WTC11 (cell line): ENCODE measurements at regions not wholly inside any gene's neighbourhood (a gene's known extent, or its start where the extent isn't known, plus 50 kb on each side); places are given as distances from the start of the nearest gene placed in this dataset.

Source experiments
- ATAC-seq: fragments of 200-7000 bp; cut with Tn5 transposase; 2 replicates; pipeline ENCODE4 v1.10.0; 2021; ENCODE audit warnings: mild to moderate bottlenecking, moderate library complexity
- CTCF ChIA-PET: fragments of 300-600 bp; sonication (Branson Sonifier 250); formaldehyde crosslinking; loops from one replicate; lab custom pipeline; 2021; ENCODE audit warnings: antibody characterized with exemption; lab: Charles Lee
- POLR2A ChIA-PET: fragments of 350-600 bp; sonication (Branson Sonifier 250); formaldehyde crosslinking; loops from one replicate; lab custom pipeline; 2021; ENCODE audit warnings: antibody characterized with exemption; lab: Charles Lee
- DNase-seq: peaks from one replicate; pipeline ENCODE4 v3.0.0; 2021; ENCODE audit warnings: low spot score
- H3K27ac Mint-ChIP-seq: 2 replicates; pipeline ENCODE4 v1.8.0; 2021; ENCODE audit warnings: mixed read lengths
- H3K27me3 Mint-ChIP-seq: 2 replicates; pipeline ENCODE4 v1.8.0; 2021; ENCODE audit warnings: low read depth, mild to moderate bottlenecking, moderate library complexity, mixed read lengths
- H3K36me3 Mint-ChIP-seq: 2 replicates; pipeline ENCODE4 v1.8.0; 2021; ENCODE audit warnings: mixed read lengths
- H3K4me1 Mint-ChIP-seq: 2 replicates; pipeline ENCODE4 v1.8.0; 2022; ENCODE audit warnings: mixed read lengths
- H3K4me3 Mint-ChIP-seq: 2 replicates; pipeline ENCODE4 v1.8.0; 2021; ENCODE audit warnings: mild to moderate bottlenecking, moderate library complexity, mixed read lengths
- H3K9me3 Mint-ChIP-seq: 2 replicates; pipeline ENCODE4 v1.8.0; 2021; ENCODE audit warnings: mixed read lengths
- CREB1 ChIP-seq: sonication (generic); formaldehyde crosslinking; IDR thresholded peaks from 2 replicates; pipeline ENCODE4 v1.8.0; 2023; ENCODE audit warnings: mild to moderate bottlenecking, missing genetic modification reagents
- GABPB1 ChIP-seq: sonication (generic); formaldehyde crosslinking; IDR thresholded peaks from 2 replicates; pipeline ENCODE4 v1.8.1; 2023; ENCODE audit warnings: mild to moderate bottlenecking, missing genetic modification reagents
- GTF2I ChIP-seq: fragments of 250-450 bp; sonication (Bioruptor Pico); conservative IDR thresholded peaks from 2 replicates; pipeline ENCODE4 v1.4.0; 2021; ENCODE audit warnings: mild to moderate bottlenecking
- JAZF1 ChIP-seq: fragments of 250-450 bp; sonication (Bioruptor Pico); IDR thresholded peaks from 2 replicates; pipeline ENCODE4 v1.9.0; 2021; ENCODE audit warnings: moderate library complexity, mild to moderate bottlenecking, inconsistent platforms
- NFE2L1 ChIP-seq: sonication (generic); formaldehyde crosslinking; IDR thresholded peaks from 2 replicates; pipeline ENCODE4 v1.8.1; 2023; ENCODE audit warnings: missing genetic modification reagents
- RELA ChIP-seq: sonication (generic); formaldehyde crosslinking; IDR thresholded peaks from 2 replicates; pipeline ENCODE4 v1.8.1; 2022; ENCODE audit warnings: missing genetic modification reagents, mild to moderate bottlenecking, borderline replicate concordance
- RORB ChIP-seq: fragments of 250-450 bp; sonication (Bioruptor Pico); IDR thresholded peaks from 2 replicates; pipeline ENCODE4 v1.9.0; 2021; ENCODE audit warnings: mild to moderate bottlenecking
- ZNF121 ChIP-seq: sonication (generic); formaldehyde crosslinking; IDR thresholded peaks from 2 replicates; pipeline ENCODE4 v1.8.0; 2023; ENCODE audit warnings: missing genetic modification reagents
- ZNF423 ChIP-seq: fragments of 250-450 bp; sonication (Bioruptor Pico); IDR thresholded peaks from 2 replicates; pipeline ENCODE4 v2.1.2; 2022; ENCODE audit warnings: mild to moderate bottlenecking, moderate library complexity
- ZNF671 ChIP-seq: fragments of 250-450 bp; sonication (Bioruptor Pico); IDR thresholded peaks from 2 replicates; pipeline ENCODE4 v1.8.0; 2021; ENCODE audit warnings: mild to moderate bottlenecking
- TF ChIP-seq, protein P1 (sequence below): sonication (generic); formaldehyde crosslinking; IDR thresholded peaks from 2 replicates; pipeline ENCODE4 v1.8.1; 2023; ENCODE audit warnings: mild to moderate bottlenecking, missing genetic modification reagents, moderate library complexity
- TF ChIP-seq, protein P2 (sequence below): sonication (generic); formaldehyde crosslinking; IDR thresholded peaks from 2 replicates; pipeline ENCODE4 v1.8.0; 2022; ENCODE audit warnings: missing genetic modification reagents
- TF ChIP-seq, protein P3 (sequence below): sonication (generic); formaldehyde crosslinking; IDR thresholded peaks from 2 replicates; pipeline ENCODE4 v1.8.1; 2023; ENCODE audit warnings: mild to moderate bottlenecking, missing genetic modification reagents, borderline replicate concordance
- TF ChIP-seq, protein P4 (sequence below): sonication (generic); formaldehyde crosslinking; IDR thresholded peaks from 2 replicates; pipeline ENCODE4 v1.8.1; 2022; ENCODE audit warnings: low read depth, mild to moderate bottlenecking, moderate library complexity, missing genetic modification reagents, borderline replicate concordance
- TF ChIP-seq, protein P5 (sequence below): fragments of 250-450 bp; sonication (Bioruptor Pico); IDR thresholded peaks from 2 replicates; pipeline ENCODE4 v1.9.0; 2021; ENCODE audit warnings: mild to moderate bottlenecking
- TF ChIP-seq, protein P6 (sequence below): fragments of 250-450 bp; sonication (Bioruptor Pico); IDR thresholded peaks from 2 replicates; pipeline ENCODE4 v1.8.0; 2021; ENCODE audit warnings: mild to moderate bottlenecking
- TF ChIP-seq, protein P7 (sequence below): sonication (generic); formaldehyde crosslinking; IDR thresholded peaks from 2 replicates; pipeline ENCODE4 v1.8.0; 2022; ENCODE audit warnings: mild to moderate bottlenecking, missing genetic modification reagents
- TF ChIP-seq, protein P8 (sequence below): sonication (generic); formaldehyde crosslinking; conservative IDR thresholded peaks from 2 replicates; pipeline ENCODE4 v1.8.1; 2023; ENCODE audit warnings: mild to moderate bottlenecking, low read depth, missing genetic modification reagents, moderate library complexity

DNA sequence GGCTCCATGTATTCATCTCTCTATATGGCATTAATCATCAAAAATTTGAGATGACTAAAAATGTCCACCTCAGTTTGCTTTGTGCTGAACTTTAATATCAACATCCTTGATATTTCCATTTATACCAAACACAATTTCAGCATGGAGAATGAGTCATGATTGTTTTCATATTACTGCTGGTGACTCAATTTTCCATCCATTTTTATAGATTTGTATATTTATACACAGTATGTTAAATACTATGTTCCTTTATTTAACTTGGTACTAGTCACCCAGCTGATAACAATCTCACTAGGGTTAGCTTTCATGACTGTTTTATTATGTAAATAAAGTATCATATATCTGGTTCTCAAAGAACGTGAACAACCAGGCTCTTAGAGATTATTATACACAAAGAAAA is 1255.1 kb downstream of the SLITRK1 start:
- ChIA-PET POLR2A (no interaction called here), CTCF (no interaction called here)
- H3K27ac Mint-ChIP-seq = no peak overlapping the region
- no peaks in the 10 kb centered on the region for H3K36me3 Mint-ChIP-seq
- DNase-seq (no peak), ATAC-seq (no peak)
- no peaks in the 10 kb centered on the region for H3K4me1 Mint-ChIP-seq
- no peaks in the 10 kb centered on the region for H3K27me3 Mint-ChIP-seq
- H3K9me3 Mint-ChIP-seq = peaks cover 4% of the 10 kb centered on the region; the same call in 1 of the 2 replicates
- no peak overlapping the region for H3K4me3 Mint-ChIP-seq
- TF ChIP-seq, protein P1, sequence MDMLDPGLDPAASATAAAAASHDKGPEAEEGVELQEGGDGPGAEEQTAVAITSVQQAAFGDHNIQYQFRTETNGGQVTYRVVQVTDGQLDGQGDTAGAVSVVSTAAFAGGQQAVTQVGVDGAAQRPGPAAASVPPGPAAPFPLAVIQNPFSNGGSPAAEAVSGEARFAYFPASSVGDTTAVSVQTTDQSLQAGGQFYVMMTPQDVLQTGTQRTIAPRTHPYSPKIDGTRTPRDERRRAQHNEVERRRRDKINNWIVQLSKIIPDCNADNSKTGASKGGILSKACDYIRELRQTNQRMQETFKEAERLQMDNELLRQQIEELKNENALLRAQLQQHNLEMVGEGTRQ (CRISPR knock-in tag) = no peak
- TF ChIP-seq, protein P2, sequence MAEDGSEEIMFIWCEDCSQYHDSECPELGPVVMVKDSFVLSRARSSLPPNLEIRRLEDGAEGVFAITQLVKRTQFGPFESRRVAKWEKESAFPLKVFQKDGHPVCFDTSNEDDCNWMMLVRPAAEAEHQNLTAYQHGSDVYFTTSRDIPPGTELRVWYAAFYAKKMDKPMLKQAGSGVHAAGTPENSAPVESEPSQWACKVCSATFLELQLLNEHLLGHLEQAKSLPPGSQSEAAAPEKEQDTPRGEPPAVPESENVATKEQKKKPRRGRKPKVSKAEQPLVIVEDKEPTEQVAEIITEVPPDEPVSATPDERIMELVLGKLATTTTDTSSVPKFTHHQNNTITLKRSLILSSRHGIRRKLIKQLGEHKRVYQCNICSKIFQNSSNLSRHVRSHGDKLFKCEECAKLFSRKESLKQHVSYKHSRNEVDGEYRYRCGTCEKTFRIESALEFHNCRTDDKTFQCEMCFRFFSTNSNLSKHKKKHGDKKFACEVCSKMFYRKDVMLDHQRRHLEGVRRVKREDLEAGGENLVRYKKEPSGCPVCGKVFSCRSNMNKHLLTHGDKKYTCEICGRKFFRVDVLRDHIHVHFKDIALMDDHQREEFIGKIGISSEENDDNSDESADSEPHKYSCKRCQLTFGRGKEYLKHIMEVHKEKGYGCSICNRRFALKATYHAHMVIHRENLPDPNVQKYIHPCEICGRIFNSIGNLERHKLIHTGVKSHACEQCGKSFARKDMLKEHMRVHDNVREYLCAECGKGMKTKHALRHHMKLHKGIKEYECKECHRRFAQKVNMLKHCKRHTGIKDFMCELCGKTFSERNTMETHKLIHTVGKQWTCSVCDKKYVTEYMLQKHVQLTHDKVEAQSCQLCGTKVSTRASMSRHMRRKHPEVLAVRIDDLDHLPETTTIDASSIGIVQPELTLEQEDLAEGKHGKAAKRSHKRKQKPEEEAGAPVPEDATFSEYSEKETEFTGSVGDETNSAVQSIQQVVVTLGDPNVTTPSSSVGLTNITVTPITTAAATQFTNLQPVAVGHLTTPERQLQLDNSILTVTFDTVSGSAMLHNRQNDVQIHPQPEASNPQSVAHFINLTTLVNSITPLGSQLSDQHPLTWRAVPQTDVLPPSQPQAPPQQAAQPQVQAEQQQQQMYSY (CRISPR knock-in tag) = no peak
- TF ChIP-seq CREB1 (CRISPR knock-in tag) = no peak
- TF ChIP-seq GTF2I = no peak
- TF ChIP-seq, protein P3, sequence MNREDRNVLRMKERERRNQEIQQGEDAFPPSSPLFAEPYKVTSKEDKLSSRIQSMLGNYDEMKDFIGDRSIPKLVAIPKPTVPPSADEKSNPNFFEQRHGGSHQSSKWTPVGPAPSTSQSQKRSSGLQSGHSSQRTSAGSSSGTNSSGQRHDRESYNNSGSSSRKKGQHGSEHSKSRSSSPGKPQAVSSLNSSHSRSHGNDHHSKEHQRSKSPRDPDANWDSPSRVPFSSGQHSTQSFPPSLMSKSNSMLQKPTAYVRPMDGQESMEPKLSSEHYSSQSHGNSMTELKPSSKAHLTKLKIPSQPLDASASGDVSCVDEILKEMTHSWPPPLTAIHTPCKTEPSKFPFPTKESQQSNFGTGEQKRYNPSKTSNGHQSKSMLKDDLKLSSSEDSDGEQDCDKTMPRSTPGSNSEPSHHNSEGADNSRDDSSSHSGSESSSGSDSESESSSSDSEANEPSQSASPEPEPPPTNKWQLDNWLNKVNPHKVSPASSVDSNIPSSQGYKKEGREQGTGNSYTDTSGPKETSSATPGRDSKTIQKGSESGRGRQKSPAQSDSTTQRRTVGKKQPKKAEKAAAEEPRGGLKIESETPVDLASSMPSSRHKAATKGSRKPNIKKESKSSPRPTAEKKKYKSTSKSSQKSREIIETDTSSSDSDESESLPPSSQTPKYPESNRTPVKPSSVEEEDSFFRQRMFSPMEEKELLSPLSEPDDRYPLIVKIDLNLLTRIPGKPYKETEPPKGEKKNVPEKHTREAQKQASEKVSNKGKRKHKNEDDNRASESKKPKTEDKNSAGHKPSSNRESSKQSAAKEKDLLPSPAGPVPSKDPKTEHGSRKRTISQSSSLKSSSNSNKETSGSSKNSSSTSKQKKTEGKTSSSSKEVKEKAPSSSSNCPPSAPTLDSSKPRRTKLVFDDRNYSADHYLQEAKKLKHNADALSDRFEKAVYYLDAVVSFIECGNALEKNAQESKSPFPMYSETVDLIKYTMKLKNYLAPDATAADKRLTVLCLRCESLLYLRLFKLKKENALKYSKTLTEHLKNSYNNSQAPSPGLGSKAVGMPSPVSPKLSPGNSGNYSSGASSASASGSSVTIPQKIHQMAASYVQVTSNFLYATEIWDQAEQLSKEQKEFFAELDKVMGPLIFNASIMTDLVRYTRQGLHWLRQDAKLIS (CRISPR knock-in tag) = no peak
- TF ChIP-seq, protein P4, sequence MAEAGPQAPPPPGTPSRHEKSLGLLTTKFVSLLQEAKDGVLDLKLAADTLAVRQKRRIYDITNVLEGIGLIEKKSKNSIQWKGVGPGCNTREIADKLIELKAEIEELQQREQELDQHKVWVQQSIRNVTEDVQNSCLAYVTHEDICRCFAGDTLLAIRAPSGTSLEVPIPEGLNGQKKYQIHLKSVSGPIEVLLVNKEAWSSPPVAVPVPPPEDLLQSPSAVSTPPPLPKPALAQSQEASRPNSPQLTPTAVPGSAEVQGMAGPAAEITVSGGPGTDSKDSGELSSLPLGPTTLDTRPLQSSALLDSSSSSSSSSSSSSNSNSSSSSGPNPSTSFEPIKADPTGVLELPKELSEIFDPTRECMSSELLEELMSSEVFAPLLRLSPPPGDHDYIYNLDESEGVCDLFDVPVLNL = no peak
- no peak for TF ChIP-seq ZNF671
- no peak for TF ChIP-seq RORB
- TF ChIP-seq NFE2L1 (CRISPR knock-in tag) = no peak
- no peak for TF ChIP-seq GABPB1 (CRISPR knock-in tag)
- TF ChIP-seq ZNF423 = no peak
- TF ChIP-seq, protein P5, sequence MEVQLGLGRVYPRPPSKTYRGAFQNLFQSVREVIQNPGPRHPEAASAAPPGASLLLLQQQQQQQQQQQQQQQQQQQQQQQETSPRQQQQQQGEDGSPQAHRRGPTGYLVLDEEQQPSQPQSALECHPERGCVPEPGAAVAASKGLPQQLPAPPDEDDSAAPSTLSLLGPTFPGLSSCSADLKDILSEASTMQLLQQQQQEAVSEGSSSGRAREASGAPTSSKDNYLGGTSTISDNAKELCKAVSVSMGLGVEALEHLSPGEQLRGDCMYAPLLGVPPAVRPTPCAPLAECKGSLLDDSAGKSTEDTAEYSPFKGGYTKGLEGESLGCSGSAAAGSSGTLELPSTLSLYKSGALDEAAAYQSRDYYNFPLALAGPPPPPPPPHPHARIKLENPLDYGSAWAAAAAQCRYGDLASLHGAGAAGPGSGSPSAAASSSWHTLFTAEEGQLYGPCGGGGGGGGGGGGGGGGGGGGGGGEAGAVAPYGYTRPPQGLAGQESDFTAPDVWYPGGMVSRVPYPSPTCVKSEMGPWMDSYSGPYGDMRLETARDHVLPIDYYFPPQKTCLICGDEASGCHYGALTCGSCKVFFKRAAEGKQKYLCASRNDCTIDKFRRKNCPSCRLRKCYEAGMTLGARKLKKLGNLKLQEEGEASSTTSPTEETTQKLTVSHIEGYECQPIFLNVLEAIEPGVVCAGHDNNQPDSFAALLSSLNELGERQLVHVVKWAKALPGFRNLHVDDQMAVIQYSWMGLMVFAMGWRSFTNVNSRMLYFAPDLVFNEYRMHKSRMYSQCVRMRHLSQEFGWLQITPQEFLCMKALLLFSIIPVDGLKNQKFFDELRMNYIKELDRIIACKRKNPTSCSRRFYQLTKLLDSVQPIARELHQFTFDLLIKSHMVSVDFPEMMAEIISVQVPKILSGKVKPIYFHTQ = no peak
- TF ChIP-seq ZNF121 (CRISPR knock-in tag) = no peak
- TF ChIP-seq, protein P6, sequence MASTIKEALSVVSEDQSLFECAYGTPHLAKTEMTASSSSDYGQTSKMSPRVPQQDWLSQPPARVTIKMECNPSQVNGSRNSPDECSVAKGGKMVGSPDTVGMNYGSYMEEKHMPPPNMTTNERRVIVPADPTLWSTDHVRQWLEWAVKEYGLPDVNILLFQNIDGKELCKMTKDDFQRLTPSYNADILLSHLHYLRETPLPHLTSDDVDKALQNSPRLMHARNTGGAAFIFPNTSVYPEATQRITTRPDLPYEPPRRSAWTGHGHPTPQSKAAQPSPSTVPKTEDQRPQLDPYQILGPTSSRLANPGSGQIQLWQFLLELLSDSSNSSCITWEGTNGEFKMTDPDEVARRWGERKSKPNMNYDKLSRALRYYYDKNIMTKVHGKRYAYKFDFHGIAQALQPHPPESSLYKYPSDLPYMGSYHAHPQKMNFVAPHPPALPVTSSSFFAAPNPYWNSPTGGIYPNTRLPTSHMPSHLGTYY (CRISPR knock-in tag) = no peak
- TF ChIP-seq JAZF1 = no peak
- TF ChIP-seq, protein P7, sequence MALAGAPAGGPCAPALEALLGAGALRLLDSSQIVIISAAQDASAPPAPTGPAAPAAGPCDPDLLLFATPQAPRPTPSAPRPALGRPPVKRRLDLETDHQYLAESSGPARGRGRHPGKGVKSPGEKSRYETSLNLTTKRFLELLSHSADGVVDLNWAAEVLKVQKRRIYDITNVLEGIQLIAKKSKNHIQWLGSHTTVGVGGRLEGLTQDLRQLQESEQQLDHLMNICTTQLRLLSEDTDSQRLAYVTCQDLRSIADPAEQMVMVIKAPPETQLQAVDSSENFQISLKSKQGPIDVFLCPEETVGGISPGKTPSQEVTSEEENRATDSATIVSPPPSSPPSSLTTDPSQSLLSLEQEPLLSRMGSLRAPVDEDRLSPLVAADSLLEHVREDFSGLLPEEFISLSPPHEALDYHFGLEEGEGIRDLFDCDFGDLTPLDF (CRISPR knock-in tag) = no peak
- no peak for TF ChIP-seq RELA (CRISPR knock-in tag)
- TF ChIP-seq, protein P8, sequence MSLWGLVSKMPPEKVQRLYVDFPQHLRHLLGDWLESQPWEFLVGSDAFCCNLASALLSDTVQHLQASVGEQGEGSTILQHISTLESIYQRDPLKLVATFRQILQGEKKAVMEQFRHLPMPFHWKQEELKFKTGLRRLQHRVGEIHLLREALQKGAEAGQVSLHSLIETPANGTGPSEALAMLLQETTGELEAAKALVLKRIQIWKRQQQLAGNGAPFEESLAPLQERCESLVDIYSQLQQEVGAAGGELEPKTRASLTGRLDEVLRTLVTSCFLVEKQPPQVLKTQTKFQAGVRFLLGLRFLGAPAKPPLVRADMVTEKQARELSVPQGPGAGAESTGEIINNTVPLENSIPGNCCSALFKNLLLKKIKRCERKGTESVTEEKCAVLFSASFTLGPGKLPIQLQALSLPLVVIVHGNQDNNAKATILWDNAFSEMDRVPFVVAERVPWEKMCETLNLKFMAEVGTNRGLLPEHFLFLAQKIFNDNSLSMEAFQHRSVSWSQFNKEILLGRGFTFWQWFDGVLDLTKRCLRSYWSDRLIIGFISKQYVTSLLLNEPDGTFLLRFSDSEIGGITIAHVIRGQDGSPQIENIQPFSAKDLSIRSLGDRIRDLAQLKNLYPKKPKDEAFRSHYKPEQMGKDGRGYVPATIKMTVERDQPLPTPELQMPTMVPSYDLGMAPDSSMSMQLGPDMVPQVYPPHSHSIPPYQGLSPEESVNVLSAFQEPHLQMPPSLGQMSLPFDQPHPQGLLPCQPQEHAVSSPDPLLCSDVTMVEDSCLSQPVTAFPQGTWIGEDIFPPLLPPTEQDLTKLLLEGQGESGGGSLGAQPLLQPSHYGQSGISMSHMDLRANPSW = no peak
